MG63 (cell line): ENCODE measurements at regions not wholly inside any gene's neighbourhood (a gene's known extent, or its start where the extent isn't known, plus 50 kb on each side); places are given as distances from the start of the nearest gene placed in this dataset.

Experiments used
- DNase-seq: peaks from one replicate; pipeline ENCODE4 v3.0.0-alpha.2; 2020
- H3K27me3 ChIP-seq: fragments of 250-450 bp; sonication (Bioruptor Pico); 2 replicates; pipeline ENCODE4 v1.5.1; 2020; ENCODE audit warnings: mild to moderate bottlenecking, moderate library complexity
- H3K36me3 ChIP-seq: fragments of 250-450 bp; sonication (Bioruptor Pico); 2 replicates; pipeline ENCODE4 v1.5.1; 2020; ENCODE audit warnings: mild to moderate bottlenecking, moderate library complexity
- H3K4me3 ChIP-seq: fragments of 250-450 bp; sonication (Bioruptor Pico); 2 replicates; pipeline ENCODE4 v1.5.1; 2020; ENCODE audit warnings: mild to moderate bottlenecking, moderate library complexity
- H3K9me3 ChIP-seq: fragments of 250-450 bp; sonication (Bioruptor Pico); 2 replicates; pipeline ENCODE4 v1.5.1; 2020; ENCODE audit warnings: mild to moderate bottlenecking, moderate library complexity

- Histone ChIP-seq H3K36me3 (no peaks in the 10 kb centered on the region), H3K9me3 (no peaks in the 10 kb centered on the region; the same call in 1 of the 2 replicates), H3K27me3 (no peaks in the 10 kb centered on the region), H3K4me3 (no peak overlapping the region)
- peak; percentile 89 for DNase-seq
These were observed 128.1 kb upstream of the SLIT3 start for GRCh38 chr5:169429044-169429443.

GRCh38 chr5:169426784-169427183 is 125.8 kb upstream of the SLIT3 start:
- no peaks in the 10 kb centered on the region for H3K27me3 ChIP-seq
- H3K36me3 ChIP-seq: no peaks in the 10 kb centered on the region
- H3K4me3 ChIP-seq: no peak overlapping the region
- no peak for DNase-seq
- no peaks in the 10 kb centered on the region; the same call in 1 of the 2 replicates for H3K9me3 ChIP-seq

DNA sequence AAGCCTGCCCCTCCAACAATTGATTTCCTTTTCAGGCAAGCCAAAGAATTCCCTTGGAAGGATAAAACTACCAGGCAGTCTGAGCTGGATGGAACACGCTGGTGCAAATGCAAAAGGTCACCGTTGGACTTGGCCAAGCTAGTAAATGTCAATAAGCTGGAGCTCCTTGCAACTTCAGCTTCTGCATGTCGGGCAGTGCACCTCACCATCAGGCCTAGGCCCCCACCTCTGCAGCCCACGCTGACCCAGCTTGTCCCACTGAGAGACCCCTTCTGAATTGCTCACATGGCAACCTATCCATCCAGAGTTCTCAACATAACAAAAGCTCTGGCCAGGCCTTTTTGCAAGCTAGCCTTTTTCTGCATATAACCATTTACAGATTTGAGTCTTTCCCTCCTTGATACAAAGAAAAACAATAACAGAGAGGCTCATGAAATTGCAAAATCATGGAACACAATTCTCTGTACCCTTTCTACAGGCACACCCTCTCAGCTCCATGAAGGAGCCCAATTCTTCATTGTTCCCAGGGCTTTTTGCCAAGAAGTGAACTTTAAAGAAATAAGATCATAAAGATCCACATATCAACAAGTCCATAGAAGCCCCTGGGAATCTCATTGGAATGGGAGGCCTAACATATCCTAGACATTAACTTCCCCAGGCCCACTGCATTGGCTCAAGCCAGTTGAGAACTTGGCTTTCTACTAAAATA is 123.9 kb upstream of the SLIT3 start:
- no peaks in the 10 kb centered on the region for H3K27me3 ChIP-seq
- DNase-seq: no peak
- no peaks in the 10 kb centered on the region for H3K9me3 ChIP-seq
- no peaks in the 10 kb centered on the region for H3K36me3 ChIP-seq
- H3K4me3 ChIP-seq: no peak overlapping the region

- no peaks in the 10 kb centered on the region for H3K27me3 ChIP-seq
- no peaks in the 10 kb centered on the region for H3K36me3 ChIP-seq
- H3K9me3 ChIP-seq: no peaks in the 10 kb centered on the region
- no peak for DNase-seq
- no peak overlapping the region for H3K4me3 ChIP-seq
These were observed 123.3 kb upstream of the SLIT3 start for GRCh38 chr5:169424279-169424655.

DNA sequence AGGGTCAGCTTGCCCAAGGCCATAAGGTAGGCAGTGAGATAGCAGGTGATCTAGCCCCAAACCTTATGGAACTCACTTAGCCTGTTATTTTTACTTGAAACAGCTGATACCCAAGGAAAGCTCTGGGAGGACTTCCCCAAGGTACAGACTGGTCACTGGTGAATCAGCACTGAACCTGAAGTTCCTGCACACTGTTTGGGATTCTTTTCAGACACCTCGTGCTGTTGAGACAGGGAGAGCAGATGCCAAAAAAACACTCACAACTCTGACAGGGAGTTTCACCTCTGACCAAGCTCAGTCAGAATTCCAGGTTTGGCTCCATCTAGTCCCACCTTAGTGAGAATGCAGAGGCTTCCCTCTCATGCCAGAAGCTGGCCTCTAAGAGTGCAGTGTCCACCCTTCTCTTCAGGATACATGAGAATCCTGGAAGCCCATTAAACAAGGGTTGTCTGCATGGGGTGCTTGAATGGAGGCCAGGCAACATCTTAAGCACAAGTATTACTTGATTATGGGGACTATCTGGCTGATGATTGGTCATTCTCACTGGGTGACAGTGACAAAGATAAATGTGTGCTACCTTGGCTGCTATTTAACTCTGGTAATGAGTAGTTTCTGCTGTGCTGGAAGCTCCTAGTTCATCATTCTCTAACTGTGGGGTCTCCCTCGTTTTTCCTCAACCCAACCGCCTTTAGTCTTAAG is 122.8 kb upstream of the SLIT3 start:
- H3K9me3 ChIP-seq: peaks cover 1% of the 10 kb centered on the region; the same call in 1 of the 2 replicates
- H3K27me3 ChIP-seq: no peaks in the 10 kb centered on the region
- no peaks in the 10 kb centered on the region for H3K36me3 ChIP-seq
- DNase-seq: peak; percentile 24
- H3K4me3 ChIP-seq: no peak overlapping the region

GRCh38 chr5:169422087-169422486 is 121.1 kb upstream of the SLIT3 start:
- H3K27me3 ChIP-seq: no peaks in the 10 kb centered on the region
- no peak overlapping the region for H3K4me3 ChIP-seq
- H3K9me3 ChIP-seq: peaks cover 4% of the 10 kb centered on the region; the same call in 1 of the 2 replicates
- no peaks in the 10 kb centered on the region for H3K36me3 ChIP-seq
- no peak for DNase-seq

DNA sequence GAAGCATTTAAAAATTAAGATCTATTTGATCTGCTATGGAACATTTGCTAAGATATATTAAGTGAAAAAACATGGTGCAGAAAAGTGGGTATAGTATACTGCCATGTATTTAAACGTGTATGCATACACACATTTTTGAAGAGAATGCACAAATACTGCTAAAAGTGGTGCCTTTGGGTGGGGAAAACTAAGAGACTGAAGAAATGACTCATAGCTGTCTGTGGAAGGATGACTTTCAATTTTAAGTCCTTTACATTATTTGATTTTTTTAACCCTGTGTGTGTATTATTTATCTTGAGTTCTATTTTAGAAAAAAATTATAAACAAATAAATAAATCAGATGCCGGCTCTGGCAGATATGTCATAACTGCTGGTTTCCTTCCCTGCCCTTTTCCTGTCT is 120.7 kb upstream of the SLIT3 start:
- DNase-seq: no peak

GRCh38 chr5:169417676-169418075 is 116.7 kb upstream of the SLIT3 start:
- no peak for DNase-seq
- H3K9me3 ChIP-seq: peaks cover 4% of the 10 kb centered on the region; the same call in 1 of the 2 replicates
- H3K27me3 ChIP-seq: no peaks in the 10 kb centered on the region
- no peaks in the 10 kb centered on the region for H3K36me3 ChIP-seq
- no peak overlapping the region for H3K4me3 ChIP-seq

More for the DNA sequence above, 120.7 kb upstream of the SLIT3 start:
- Histone ChIP-seq H3K27me3 (no peaks in the 10 kb centered on the region), H3K36me3 (no peaks in the 10 kb centered on the region), H3K4me3 (no peak overlapping the region), H3K9me3 (peaks cover 4% of the 10 kb centered on the region; the same call in 1 of the 2 replicates)

- Histone ChIP-seq H3K4me3 (no peak overlapping the region), H3K27me3 (no peaks in the 10 kb centered on the region), H3K36me3 (no peaks in the 10 kb centered on the region), H3K9me3 (peaks cover 4% of the 10 kb centered on the region; the same call in 1 of the 2 replicates)
- DNase-seq: peak; percentile 99
These were observed 115.8 kb upstream of the SLIT3 start for GRCh38 chr5:169416583-169417196.

DNA sequence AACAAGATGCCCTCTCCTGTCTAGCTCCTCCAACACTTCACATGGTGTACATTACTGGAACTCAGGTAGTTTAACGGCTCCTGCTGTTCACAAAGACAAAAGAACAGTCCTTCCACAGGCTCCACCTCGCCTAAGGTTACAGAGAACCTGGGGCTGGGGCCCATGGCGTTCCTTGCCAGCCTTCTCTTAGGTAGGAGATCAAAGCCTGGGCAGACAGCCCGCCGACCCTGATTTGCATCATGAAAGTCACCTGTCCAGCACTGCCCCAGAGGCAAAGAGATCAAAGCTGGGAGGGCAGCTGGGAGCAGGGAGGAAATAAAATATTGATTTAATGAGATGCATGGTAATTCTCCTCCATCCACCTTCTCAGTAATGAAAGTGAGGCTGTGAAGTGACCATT is 115.0 kb upstream of the SLIT3 start:
- no peaks in the 10 kb centered on the region for H3K36me3 ChIP-seq
- no peaks in the 10 kb centered on the region for H3K27me3 ChIP-seq
- H3K4me3 ChIP-seq: no peak overlapping the region
- DNase-seq: no peak
- peaks cover 4% of the 10 kb centered on the region; the same call in 1 of the 2 replicates for H3K9me3 ChIP-seq

GRCh38 chr5:169415371-169415770 is 114.4 kb upstream of the SLIT3 start:
- peaks cover 4% of the 10 kb centered on the region; the same call in 1 of the 2 replicates for H3K9me3 ChIP-seq
- no peaks in the 10 kb centered on the region for H3K36me3 ChIP-seq
- H3K4me3 ChIP-seq: no peak overlapping the region
- no peaks in the 10 kb centered on the region for H3K27me3 ChIP-seq
- DNase-seq: no peak

DNA sequence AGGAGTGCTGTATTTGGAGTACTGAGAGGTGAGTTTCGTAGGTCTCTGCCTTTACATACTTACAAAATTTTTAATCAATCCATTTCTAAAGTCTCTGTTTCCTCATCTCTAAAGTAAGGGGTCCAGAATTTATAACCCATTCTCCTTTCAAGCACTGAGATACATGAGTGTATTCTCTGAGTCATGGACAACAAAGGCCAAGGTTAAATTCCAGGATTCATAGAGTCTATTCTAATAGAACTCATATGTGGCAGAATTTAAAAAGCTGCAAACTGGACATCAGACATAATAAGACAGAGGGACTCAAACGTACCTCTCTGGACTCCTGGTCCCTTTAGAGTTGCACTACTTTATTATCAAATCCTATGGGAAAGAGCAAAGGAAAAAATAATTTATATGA is 112.5 kb upstream of the SLIT3 start:
- Histone ChIP-seq H3K9me3 (no peaks in the 10 kb centered on the region), H3K27me3 (no peaks in the 10 kb centered on the region), H3K4me3 (no peak overlapping the region), H3K36me3 (no peaks in the 10 kb centered on the region)
- no peak for DNase-seq

DNA sequence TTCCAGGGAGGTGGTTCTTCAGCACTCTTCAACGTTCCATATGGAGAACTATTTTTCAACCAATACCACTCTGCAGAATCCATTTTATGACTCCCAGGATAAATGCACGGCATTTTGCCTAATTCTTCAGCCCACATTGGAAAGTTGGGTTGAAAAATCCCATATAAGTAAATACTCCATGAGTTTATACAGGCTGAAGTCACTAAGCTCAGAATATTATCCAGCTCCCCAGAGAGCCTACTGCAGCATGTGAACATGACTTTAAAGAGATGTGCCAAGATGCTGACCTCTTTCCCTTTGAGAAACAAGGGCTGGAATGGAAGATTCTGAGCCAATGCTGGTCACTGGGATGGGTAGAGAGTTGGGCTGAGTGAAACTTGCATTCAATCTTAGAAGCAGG is 111.9 kb upstream of the SLIT3 start:
- H3K9me3 ChIP-seq: no peaks in the 10 kb centered on the region
- no peak for DNase-seq
- H3K4me3 ChIP-seq: no peak overlapping the region
- no peaks in the 10 kb centered on the region for H3K27me3 ChIP-seq
- H3K36me3 ChIP-seq: no peaks in the 10 kb centered on the region

DNA sequence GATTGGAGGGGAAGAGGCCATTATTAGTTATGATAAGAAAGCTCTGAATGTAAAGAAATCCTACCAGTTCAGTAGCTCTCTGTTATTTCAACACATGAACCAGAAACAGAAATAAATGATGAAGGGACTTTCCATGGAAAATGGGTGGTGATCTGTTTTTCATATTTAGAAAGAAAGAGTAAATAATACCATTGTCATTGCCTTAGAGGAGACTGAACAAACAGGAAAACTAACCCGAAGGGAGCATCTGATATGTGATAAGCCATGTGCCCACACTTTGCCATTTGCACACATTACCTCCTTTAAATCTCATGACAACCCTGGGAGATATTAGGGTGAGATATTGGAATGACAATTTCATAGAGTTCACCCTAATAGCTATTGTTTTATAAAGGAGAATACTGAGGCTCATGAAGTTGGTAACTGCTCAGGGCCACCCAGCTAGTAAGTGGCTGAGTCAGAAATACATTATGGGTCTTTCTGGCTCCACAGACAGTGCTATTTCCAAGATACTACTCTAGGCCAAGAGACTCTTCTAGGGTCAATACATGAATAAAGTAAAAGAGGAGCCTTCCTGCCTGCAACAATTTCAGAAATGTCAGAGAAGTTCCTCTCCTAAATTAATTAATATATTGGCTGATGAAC is 111.0 kb upstream of the SLIT3 start:
- H3K27me3 ChIP-seq: no peaks in the 10 kb centered on the region

GRCh38 chr5:169410996-169411783 is 110.3 kb upstream of the SLIT3 start:
- H3K36me3 ChIP-seq: no peaks in the 10 kb centered on the region
- H3K4me3 ChIP-seq: no peak overlapping the region
- H3K9me3 ChIP-seq: no peaks in the 10 kb centered on the region
- H3K27me3 ChIP-seq: no peaks in the 10 kb centered on the region
- DNase-seq: no peak

More for the DNA sequence above, 111.0 kb upstream of the SLIT3 start:
- H3K4me3 ChIP-seq: no peak overlapping the region
- no peak for DNase-seq
- H3K36me3 ChIP-seq: no peaks in the 10 kb centered on the region
- no peaks in the 10 kb centered on the region for H3K9me3 ChIP-seq

GRCh38 chr5:169408731-169409130 is 107.8 kb upstream of the SLIT3 start:
- Histone ChIP-seq H3K27me3 (no peaks in the 10 kb centered on the region), H3K9me3 (no peaks in the 10 kb centered on the region), H3K36me3 (no peaks in the 10 kb centered on the region), H3K4me3 (no peak overlapping the region)
- no peak for DNase-seq
